Activated CD4-positive, CD25-positive, alpha-beta regulatory T cell treated with anti-CD3 and anti-CD28 coated beads, Interleukin-2, amount 50 U/mL, for 72 hours (primary cell): ENCODE measurements at regions not wholly inside any gene's neighbourhood (a gene's known extent, or its start where the extent isn't known, plus 50 kb on each side); places are given as distances from the start of the nearest gene placed in this dataset.
"Not testable (repeated sequence)": the region's sequence is repeated elsewhere in the genome, so short reads cannot be mapped to it uniquely, and the experiment has no call there.

Source experiments
- DNase-seq: peaks from one replicate; pipeline ENCODE4 v3.0.0; 2021

DNA sequence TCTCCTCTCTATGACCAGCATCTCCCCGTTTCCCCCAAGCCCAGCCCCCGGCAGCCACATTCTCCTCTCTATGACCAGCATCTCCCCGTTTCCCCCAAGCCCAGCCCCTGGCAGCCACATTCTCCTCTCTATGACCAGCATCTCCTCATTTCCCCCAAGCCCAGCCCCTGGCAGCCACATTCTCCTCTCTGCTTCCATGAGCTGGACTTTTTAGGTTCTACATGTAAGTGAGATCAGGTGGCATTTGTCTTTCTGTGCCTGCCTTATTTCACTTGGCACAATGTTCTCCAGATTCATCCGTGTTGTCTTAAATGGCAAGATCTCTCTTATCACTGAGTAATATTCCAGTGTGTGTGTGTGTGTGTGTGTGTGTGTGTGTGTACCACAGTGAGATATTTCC is 428.1 kb upstream of the B3GAT1 start:
- not testable (repeated sequence) for DNase-seq

- DNase-seq = no peak
These were observed 426.7 kb upstream of the B3GAT1 start for GRCh38 chr11:134838708-134839107.

DNA sequence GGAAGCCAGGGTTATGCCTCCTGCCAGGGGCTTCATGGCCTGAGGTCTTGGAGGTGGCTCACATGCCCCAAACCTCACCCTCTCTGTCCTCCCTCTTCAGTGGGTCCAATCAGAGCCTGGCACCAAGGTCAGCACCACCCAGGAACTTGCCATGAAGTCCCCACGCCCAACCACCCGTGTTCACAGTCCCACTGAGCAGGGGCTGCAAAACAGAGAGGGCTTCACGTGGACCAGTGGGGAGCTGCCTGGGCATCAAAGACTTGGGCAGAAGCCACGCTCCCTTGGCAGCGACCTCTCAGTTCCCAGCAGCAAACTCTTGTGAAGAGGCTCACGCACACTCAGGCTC is 425.8 kb upstream of the B3GAT1 start:
- DNase-seq = no peak

GRCh38 chr11:134837166-134837886 is 425.3 kb upstream of the B3GAT1 start:
- no peak for DNase-seq

DNA sequence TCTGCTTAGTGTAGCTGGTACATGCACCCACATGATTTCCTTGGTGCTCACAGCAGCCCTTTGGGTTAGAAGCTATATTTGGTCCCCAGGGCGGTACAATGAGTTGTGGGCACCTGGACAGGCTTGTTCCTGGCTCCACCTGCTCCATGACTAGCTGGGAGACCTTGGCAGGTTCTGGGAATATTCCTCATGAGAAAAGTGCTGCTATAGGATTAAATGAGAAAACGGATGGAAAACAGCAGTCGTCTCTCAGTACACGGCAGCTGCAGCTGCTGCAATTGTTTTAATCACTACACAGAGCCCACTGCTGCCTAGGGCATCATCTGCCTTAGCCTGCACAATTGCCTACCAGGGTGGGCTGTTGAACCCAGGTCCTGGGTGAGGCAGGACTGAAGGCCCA is 424.5 kb upstream of the B3GAT1 start:
- DNase-seq = no peak

DNA sequence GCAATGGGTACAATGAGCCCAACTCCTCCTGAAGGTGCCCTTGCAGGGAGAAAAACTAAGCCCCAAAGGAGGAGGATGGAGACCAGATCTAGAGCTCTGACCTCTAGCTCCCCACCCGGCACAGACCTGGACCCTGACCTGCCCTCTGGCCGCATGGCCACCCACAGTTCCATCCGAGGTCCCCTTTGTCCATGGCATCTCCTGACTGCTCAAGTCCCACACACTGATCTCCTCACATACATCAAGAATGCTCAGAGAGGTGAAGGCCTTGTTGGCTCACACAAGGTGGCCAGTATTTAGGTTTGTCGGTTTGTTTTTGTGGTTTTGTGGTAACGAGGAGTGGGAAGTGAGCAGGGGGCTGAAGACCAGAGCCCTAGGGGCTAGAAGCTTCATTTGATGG is 423.5 kb upstream of the B3GAT1 start:
- DNase-seq = no peak

- DNase-seq = no peak
These were observed 418.3 kb upstream of the B3GAT1 start for GRCh38 chr11:134830312-134830711.

DNA sequence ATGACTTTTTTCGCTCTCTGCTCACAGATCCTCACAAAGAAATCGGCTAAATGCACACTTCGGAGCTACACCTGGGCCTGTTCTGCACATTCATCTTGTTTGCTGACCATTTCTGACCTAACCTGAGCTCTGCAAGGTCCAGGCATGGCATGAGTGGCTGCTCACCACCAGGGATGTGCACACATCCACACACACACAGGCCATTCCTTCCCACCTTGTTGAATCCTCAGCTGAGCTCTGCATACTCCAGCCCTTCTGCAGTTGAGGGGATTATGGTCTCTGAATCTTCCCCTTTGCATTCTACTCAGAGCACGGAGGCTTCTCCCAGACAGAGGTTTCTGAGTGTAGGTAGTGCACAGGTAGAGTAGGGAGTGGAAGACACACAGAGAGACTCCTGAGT is 411.9 kb upstream of the B3GAT1 start:
- no peak for DNase-seq

DNA sequence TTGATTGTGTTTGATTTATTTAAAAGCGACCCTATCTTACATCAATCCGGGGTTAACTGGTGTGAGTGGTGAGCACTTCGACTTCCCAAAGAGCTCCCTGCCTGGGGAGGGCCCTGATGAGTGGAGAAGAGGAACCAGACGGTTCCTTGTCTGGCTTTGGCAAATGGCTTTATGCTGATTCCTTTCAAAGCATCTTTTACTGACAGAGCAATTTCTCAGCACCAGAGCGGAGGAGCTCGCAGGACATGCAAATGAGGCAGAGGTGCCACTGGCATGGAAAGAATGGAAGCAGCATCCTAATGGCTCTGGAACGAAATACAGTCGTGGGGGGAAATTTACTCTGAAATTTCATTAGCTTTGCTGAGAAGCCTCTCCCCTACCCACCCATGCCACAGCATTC is 410.9 kb upstream of the B3GAT1 start:
- DNase-seq = no peak

DNA sequence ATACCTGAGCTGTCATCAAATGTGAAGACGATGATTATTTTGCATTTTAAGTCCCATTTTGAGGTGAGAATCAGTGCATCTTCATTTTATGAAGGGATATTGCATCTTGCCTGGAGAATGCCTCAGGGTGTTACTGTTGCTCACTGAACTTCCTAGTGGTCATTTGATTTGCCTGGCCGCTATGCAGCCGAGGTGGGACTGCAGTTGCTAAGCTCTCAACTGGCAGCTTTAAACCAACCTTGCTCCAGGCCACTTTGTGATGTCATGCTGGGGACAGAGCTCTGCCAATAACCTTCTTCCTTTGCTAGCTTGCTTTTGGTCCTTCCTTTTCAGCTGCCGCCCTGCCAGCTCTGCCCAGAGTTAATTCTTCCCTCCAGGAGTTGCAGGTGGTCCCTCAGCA is 409.4 kb upstream of the B3GAT1 start:
- DNase-seq = no peak

DNA sequence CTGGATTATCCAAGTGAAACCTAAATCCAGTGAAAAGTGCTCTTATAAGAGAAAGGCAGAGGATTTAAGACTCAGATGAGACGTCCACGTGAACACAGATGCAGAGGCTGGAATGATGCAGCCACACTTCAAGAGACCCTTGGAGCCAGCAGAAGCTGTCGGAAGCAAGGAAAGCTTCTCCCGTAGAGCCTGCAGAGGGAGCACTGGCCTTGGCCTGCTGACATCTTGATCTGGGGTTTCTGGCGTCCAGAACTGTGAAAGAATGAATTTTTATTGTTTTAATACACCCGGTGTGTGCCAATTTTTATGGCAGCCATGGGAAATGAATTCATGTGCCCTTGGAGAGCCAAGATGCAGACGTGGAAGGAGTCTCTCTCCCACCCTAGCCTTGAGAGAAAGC is 407.0 kb upstream of the B3GAT1 start:
- no peak for DNase-seq

GRCh38 chr11:134818516-134818915 is 406.5 kb upstream of the B3GAT1 start:
- DNase-seq = no peak

DNA sequence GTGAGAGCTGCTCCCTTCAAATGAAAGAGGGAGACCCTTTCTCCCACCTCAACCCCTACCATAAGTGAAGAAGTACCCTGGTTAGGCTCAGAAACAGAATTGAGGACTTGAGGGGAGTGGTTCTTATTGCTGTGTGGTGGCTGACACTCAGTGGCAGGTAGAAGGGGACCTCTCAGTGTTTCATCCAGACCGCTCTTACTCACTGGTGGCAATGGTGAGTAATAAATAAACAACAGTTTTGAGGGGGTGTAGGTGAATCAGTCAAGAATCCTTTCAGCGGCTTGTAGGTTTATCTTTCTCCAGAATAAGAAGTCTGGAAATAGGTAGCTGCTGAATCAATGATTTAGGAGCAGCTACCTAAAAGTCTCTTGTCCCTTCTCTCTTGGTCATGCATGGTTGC is 403.4 kb upstream of the B3GAT1 start:
- no peak for DNase-seq

DNA sequence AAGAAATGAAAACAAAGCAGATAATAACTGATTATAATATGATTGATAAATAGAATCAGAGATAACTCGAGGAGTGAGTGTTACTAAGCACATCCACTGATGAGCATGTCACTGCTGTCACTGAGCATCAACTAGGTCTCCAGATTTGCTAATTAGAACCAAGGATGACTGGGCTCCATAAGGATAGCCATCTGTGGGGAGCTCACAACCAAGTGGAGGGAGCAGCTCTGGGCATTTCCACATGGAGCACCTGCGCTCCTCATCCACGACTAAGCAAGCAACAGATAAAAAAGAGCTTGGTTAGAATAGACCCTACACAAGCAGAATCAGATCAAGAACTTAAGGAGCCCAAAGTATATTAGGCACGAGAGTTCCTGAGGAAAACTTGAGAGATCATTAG is 396.0 kb upstream of the B3GAT1 start:
- no peak for DNase-seq

GRCh38 chr11:134802598-134802997 is 390.6 kb upstream of the B3GAT1 start:
- no peak for DNase-seq

GRCh38 chr11:134802116-134802515 is 390.1 kb upstream of the B3GAT1 start:
- DNase-seq = no peak

DNA sequence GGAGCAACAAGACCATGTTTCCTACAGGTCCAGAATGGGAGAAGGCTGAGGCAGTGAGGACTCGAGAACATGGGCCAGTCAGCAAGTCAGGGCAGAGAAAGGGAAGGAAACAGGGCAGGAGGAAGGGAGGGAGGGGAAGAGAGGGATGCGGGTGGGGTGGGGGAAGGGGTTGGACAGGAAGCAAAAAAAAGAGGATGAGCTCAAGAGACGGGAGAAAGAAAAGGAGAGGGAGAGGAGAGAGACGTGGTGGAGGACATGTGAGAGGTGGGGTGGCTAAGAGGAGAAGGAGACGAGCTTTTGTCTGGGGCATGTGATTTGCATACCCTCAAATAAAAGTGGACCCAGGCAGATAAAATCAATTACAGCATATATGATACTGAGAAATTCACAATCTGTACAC is 389.5 kb upstream of the B3GAT1 start:
- no peak for DNase-seq

DNA sequence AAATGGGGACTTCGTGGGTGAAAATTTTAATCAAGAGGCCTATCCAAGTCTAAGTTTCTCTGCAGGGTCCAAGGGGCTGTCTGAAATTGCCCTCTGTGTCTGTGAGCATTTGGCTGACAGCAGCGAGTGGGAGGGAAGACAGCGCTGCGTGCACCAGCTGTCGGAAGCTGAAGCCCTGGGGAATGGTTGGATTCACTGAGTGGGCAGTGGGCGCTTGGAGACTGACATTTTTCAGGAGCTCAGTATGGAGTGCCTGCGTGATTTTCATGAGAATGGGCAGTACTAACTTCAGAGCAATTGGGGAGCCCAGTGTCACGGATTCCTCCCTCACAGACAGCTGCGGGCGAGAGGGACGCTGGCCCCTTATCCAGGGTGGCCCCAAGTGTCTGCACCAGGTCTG is 388.8 kb upstream of the B3GAT1 start:
- DNase-seq = no peak

DNA sequence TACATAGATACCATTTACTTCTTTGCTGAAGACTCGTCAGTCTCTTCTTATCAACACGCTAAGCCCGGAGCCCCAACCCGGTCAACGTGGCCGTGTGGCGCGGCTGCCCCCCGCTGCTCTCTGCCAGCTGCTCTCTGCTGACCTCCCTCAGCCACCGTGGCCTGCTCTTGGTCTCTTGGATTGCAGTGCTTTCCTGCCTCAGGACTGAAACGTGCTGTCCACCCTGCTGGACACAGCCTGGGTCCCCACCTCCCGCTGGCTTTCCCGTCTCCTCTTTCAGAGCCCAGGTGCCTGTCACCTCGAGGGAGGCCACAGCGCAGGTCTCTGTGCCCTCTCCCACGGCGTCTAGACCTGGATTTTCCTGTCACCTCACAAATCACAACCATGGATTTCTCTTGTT is 388.1 kb upstream of the B3GAT1 start:
- no peak for DNase-seq

GRCh38 chr11:134799386-134799785 is 387.3 kb upstream of the B3GAT1 start:
- no peak for DNase-seq

GRCh38 chr11:134797411-134798089 is 385.5 kb upstream of the B3GAT1 start:
- DNase-seq = no peak

GRCh38 chr11:134795017-134795416 is 383.0 kb upstream of the B3GAT1 start:
- no peak for DNase-seq

DNA sequence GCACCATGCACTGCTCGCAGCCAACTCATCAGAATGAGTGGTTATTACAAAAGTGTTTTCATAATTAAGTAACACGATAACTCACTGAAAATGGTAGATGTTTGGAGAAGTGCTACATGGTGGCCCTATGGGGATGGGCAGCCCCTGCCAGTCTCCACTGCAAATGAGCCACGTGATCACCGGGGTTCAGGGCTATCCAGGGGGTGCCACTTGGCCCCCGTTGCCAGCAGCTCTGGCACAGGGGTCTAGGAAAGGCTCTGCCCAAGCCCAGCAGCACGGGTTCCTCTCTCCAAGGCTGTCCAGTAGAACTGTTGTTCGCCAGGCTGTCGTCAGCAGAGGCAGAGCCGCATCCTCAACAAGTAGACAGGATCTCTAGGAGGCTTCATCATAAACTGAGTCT is 382.1 kb upstream of the B3GAT1 start:
- DNase-seq = no peak

- no peak for DNase-seq
These were observed 380.6 kb upstream of the B3GAT1 start for GRCh38 chr11:134792677-134793076.

- no peak for DNase-seq
These were observed 380.0 kb upstream of the B3GAT1 start for GRCh38 chr11:134792044-134792443.
